Sigmoid colon (tissue), 6 donors: ENCODE measurements at regions not wholly inside any gene's neighbourhood (a gene's known extent, or its start where the extent isn't known, plus 50 kb on each side); places are given as distances from the start of the nearest gene placed in this dataset.
A peak's percentile ranks its signal among the peaks of the same experiment; 100 is the strongest.

ENCODE experiments used
- DNase-seq: peaks from one replicate; pipeline ENCODE4 v3.0.0-alpha.2; 2019
- H3K27ac ChIP-seq, 4 donors: fragments of 200-600 bp; sonication (generic); one replicate each; pipeline ENCODE4 v1.5.1; 2016 to 2019; ENCODE audit warnings: mild to moderate bottlenecking in 1 of 4
- H3K27me3 ChIP-seq, 3 donors: fragments of 200-600 bp; sonication (generic); one replicate each; pipeline ENCODE4 v1.5.1; 2019; ENCODE audit warnings: mild to moderate bottlenecking in 1 of 3
- H3K36me3 ChIP-seq, 4 donors: fragments of 200-600 bp; sonication (generic); one replicate each; pipeline ENCODE4 v1.5.1; 2016 to 2019
- H3K4me1 ChIP-seq, 4 donors: fragments of 200-600 bp; sonication (generic); one replicate each; pipeline ENCODE4 v1.5.1; 2017 to 2019
- H3K4me3 ChIP-seq, 4 donors: fragments of 200-600 bp; sonication (generic); one replicate each; pipeline ENCODE4 v1.5.1; 2017 to 2019; ENCODE audit warnings: mild to moderate bottlenecking in 2 of 4, moderate library complexity in 1 of 4
- H3K9me3 ChIP-seq, 4 donors: fragments of 200-600 bp in 3 of 4; sonication (generic) in 3 of 4; one replicate each; pipeline versions ENCODE4 v1.5.1 to v1.6.1; 2013 to 2019
- CTCF ChIP-seq, 4 experiments: fragments of 450-650 bp in 3 of 4; fragments of 200-600 bp in 1 of 4; IDR thresholded peaks; one replicate each; pipeline ENCODE4 v1.5.1; 2016 to 2019; ENCODE audit warnings: antibody characterized with exemption in 4 of 4, mild to moderate bottlenecking in 3 of 4, moderate library complexity in 2 of 4
- EP300 ChIP-seq, 4 donors: sonication (generic); formaldehyde crosslinking; IDR thresholded peaks; one replicate each; pipeline ENCODE4 v1.6.1; 2017; ENCODE audit warnings: antibody characterized with exemption in 4 of 4
- POLR2A ChIP-seq, 2 donors: fragments of 450-650 bp; IDR thresholded peaks; one replicate each; pipeline ENCODE4 v1.6.1; 2016; ENCODE audit warnings: antibody characterized with exemption in 2 of 2, mild to moderate bottlenecking in 2 of 2, moderate library complexity in 2 of 2
- POLR2AphosphoS5 ChIP-seq, 4 donors: sonication (generic); formaldehyde crosslinking; IDR thresholded peaks; one replicate each; pipeline ENCODE4 v1.6.1; 2017; ENCODE audit warnings: antibody characterized with exemption in 4 of 4
- WGBS, 2 donors: extraction: QIAGEN DNeasy Blood & Tissue Kit; methylation state at CpG; one replicate each; pipeline ENCODE4 v1.1.7; 2013; 5-methylcytosine and 5-hydroxymethylcytosine counted together
- intact Hi-C: fragments of 100-400 bp; cut with DNase I; formaldehyde crosslinking; loops from one replicate; pipeline ENCODE4 v1.15.1; 2023
- donor health status: healthy with polysubstance abuse.
- donor health status: healthy.

- TF ChIP-seq CTCF (IDR thresholded peaks at IDR 0.05): no peak
- no peak for TF ChIP-seq POLR2A (IDR thresholded peaks at IDR 0.05)
- TF ChIP-seq EP300 (IDR thresholded peaks at IDR 0.05): no peak
- TF ChIP-seq POLR2AphosphoS5 (IDR thresholded peaks at IDR 0.05): no peak
- H3K4me3 ChIP-seq: peak overlapping the region; percentile 44 to 61 (median 55)
- no peaks in the 10 kb centered on the region for H3K36me3 ChIP-seq
- 20 to 28% methylated on average over 9 of the region's 9 CpGs for WGBS, 2 donors
- DNase-seq: no peak
- H3K4me1 ChIP-seq: peaks cover 0 to 11% (median 2%) of the 10 kb centered on the region in 4 donors
- intact Hi-C loops: loop anchor here (2.0 kb wide), 2 partner anchors 119 to 197 kb away; partner anchors contain the start of gene GYPC
- H3K27me3 ChIP-seq: no peaks in the 10 kb centered on the region
- peak overlapping the region in 1 of 4 donors; percentile 58 for H3K27ac ChIP-seq
- no peaks in the 10 kb centered on the region for H3K9me3 ChIP-seq
Observed at GRCh38 chr2:126776255-126776654, 120.3 kb downstream of the GYPC start.

- 1% methylated on average over 68 of the region's 68 CpGs for WGBS, 2 donors
- Histone ChIP-seq H3K27me3 (no peaks in the 10 kb centered on the region), H3K4me3 (peak overlapping the region; percentile 44 to 61 (median 55)), H3K27ac (peak overlapping the region; percentile 30 to 58 (median 40)), H3K9me3 (no peaks in the 10 kb centered on the region), H3K4me1 (peaks cover 0 to 11% (median 2%) of the 10 kb centered on the region in 4 donors), H3K36me3 (no peaks in the 10 kb centered on the region)
- TF ChIP-seq POLR2AphosphoS5 (IDR thresholded peaks at IDR 0.05) (no peak), CTCF (IDR thresholded peaks at IDR 0.05) (peak; percentile 78 to 91 (median 88))
- DNase-seq: peak; percentile 89
- intact Hi-C loops: loop anchor here (1.0 to 2.0 kb wide), 3 partner anchors 120 to 249 kb away; partner anchors contain the start of gene GYPC
Observed at GRCh38 chr2:126776692-126777619, 121.0 kb downstream of the GYPC start.

GRCh38 chr2:126777620-126777978 is 121.1 kb upstream of the TEX51 start:
- Histone ChIP-seq H3K4me3 (peak overlapping the region in 3 of 4 donors; percentile 51 to 61 (median 59)), H3K4me1 (peaks cover 0 to 11% (median 2%) of the 10 kb centered on the region in 4 donors), H3K36me3 (no peaks in the 10 kb centered on the region), H3K27me3 (no peaks in the 10 kb centered on the region), H3K9me3 (no peaks in the 10 kb centered on the region), H3K27ac (no peak overlapping the region)
- TF ChIP-seq EP300 (IDR thresholded peaks at IDR 0.05): no peak
- TF ChIP-seq POLR2A (IDR thresholded peaks at IDR 0.05): no peak
- no peak for TF ChIP-seq POLR2AphosphoS5 (IDR thresholded peaks at IDR 0.05)
- TF ChIP-seq CTCF (IDR thresholded peaks at IDR 0.05): no peak
- DNase-seq: no peak
- 24 to 31% methylated on average over 3 of the region's 3 CpGs for WGBS, 2 donors
- intact Hi-C loops: loop anchor here (1.0 to 2.0 kb wide), 3 partner anchors 121 to 249 kb away; partner anchors contain the start of gene GYPC

GRCh38 chr2:126778561-126779501 is 119.9 kb upstream of the TEX51 start:
- DNase-seq: no peak
- TF ChIP-seq CTCF (IDR thresholded peaks at IDR 0.05) (no peak), POLR2A (IDR thresholded peaks at IDR 0.05) (no peak), POLR2AphosphoS5 (IDR thresholded peaks at IDR 0.05) (no peak), EP300 (IDR thresholded peaks at IDR 0.05) (no peak)
- no peaks in the 10 kb centered on the region for H3K36me3 ChIP-seq
- H3K4me3 ChIP-seq: no peak overlapping the region
- H3K4me1 ChIP-seq: peaks cover 0 to 11% (median 2%) of the 10 kb centered on the region in 4 donors
- no peaks in the 10 kb centered on the region for H3K9me3 ChIP-seq
- WGBS, 2 donors: 68 to 70% methylated on average over 14 of the region's 14 CpGs
- H3K27ac ChIP-seq: no peak overlapping the region
- H3K27me3 ChIP-seq: no peaks in the 10 kb centered on the region
- intact Hi-C loops: no loop called here
